ENCODE measurements at regions not wholly inside any gene's neighbourhood (a gene's known extent, or its start where the extent isn't known, plus 50 kb on each side); places are given as distances from the start of the nearest gene placed in this dataset.

- DNase-seq (no peak), ATAC-seq (no peak)
- Histone ChIP-seq H3K27me3 (ENCODE audit: control insufficient read depth, insufficient read depth) (no peaks in the 10 kb centered on the region), H3K4me1 (ENCODE audit: control insufficient read depth, insufficient read depth, low read length) (no peaks in the 10 kb centered on the region), H3K4me3 (ENCODE audit: low read length) (no peak overlapping the region), H3K27ac (ENCODE audit: low read length) (no peak overlapping the region), H3K9me3 (ENCODE audit: control insufficient read depth, low read length) (no peaks in the 10 kb centered on the region)
- 92% methylated on average over 3 of the region's 3 CpGs for WGBS
- intact Hi-C loops (cut with DNase I), result no loop called here
These were observed 233.1 kb upstream of the PLSCR5 start for GRCh38 chr3:146838221-146838620.

- H3K27me3 ChIP-seq (ENCODE audit: control insufficient read depth, insufficient read depth), result no peaks in the 10 kb centered on the region
- no peaks in the 10 kb centered on the region for H3K4me1 ChIP-seq (ENCODE audit: control insufficient read depth, insufficient read depth, low read length)
- ATAC-seq, result no peak
- H3K27ac ChIP-seq (ENCODE audit: low read length), result no peak overlapping the region
- DNase-seq, result no peak
- no peak overlapping the region for H3K4me3 ChIP-seq (ENCODE audit: low read length)
- H3K9me3 ChIP-seq (ENCODE audit: control insufficient read depth, low read length), result no peaks in the 10 kb centered on the region
- intact Hi-C loops (cut with DNase I), result no loop called here
These were observed 229.8 kb upstream of the PLSCR5 start for GRCh38 chr3:146834917-146835316.

GRCh38 chr3:146832857-146833458, 227.8 kb upstream of the PLSCR5 start:
- 71% methylated on average over 5 of the region's 5 CpGs for whole genome bisulfite sequencing
- peak in 1 of 3 donors; percentile 14 for DNase-seq
- no peaks in the 10 kb centered on the region for H3K27me3 ChIP-seq (ENCODE audit: control insufficient read depth, insufficient read depth)
- intact Hi-C loops (cut with DNase I), result no loop called here
- no peak overlapping the region for H3K4me3 ChIP-seq (ENCODE audit: low read length)
- H3K27ac ChIP-seq (ENCODE audit: low read length), result no peak overlapping the region
- no peak for ATAC-seq
- H3K4me1 ChIP-seq (ENCODE audit: control insufficient read depth, insufficient read depth, low read length), result no peaks in the 10 kb centered on the region
- H3K9me3 ChIP-seq (ENCODE audit: control insufficient read depth, low read length), result no peaks in the 10 kb centered on the region

- WGBS, result 74% methylated on average over 1 of the region's 1 CpG
- Histone ChIP-seq H3K9me3 (ENCODE audit: control insufficient read depth, low read length) (no peaks in the 10 kb centered on the region), H3K27me3 (ENCODE audit: control insufficient read depth, insufficient read depth) (no peaks in the 10 kb centered on the region)
These were observed 226.5 kb upstream of the PLSCR5 start for GRCh38 chr3:146831659-146832058.

GRCh38 chr3:146830231-146830630, 225.1 kb upstream of the PLSCR5 start:
- DNase-seq (no peak), ATAC-seq (no peak)
- intact Hi-C loops (cut with DNase I), result no loop called here
- H3K9me3 ChIP-seq (ENCODE audit: control insufficient read depth, low read length), result no peaks in the 10 kb centered on the region
- no peak overlapping the region for H3K4me3 ChIP-seq (ENCODE audit: low read length)
- no peak overlapping the region for H3K27ac ChIP-seq (ENCODE audit: low read length)
- H3K4me1 ChIP-seq (ENCODE audit: control insufficient read depth, insufficient read depth, low read length), result no peaks in the 10 kb centered on the region
- H3K27me3 ChIP-seq (ENCODE audit: control insufficient read depth, insufficient read depth), result no peaks in the 10 kb centered on the region

More at GRCh38 chr3:146831659-146832058, 226.5 kb upstream of the PLSCR5 start:
- DNase-seq, result no peak
- ATAC-seq, result no peak
- Histone ChIP-seq H3K4me3 (ENCODE audit: low read length) (no peak overlapping the region), H3K4me1 (ENCODE audit: control insufficient read depth, insufficient read depth, low read length) (no peaks in the 10 kb centered on the region), H3K27ac (ENCODE audit: low read length) (no peak overlapping the region)
- intact Hi-C loops (cut with DNase I), result no loop called here

DNA sequence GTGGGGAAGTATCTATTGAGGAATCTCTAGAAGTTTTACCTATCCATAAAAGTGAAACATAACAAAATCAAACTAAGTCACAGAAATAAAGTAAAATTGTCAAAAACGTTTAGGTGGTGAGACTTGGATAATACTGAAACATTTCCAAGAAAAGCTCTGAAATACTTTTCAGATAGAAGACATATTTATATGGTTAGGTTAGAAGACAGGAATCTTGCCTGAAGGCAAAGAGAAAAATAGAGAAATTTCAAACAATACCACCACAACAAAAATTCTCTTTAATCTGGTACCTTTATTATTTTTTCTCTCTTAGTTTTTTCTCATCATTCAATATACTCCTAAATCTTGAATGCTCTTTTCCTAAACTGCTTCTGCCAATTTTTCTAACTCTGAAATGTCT, 222.7 kb upstream of the PLSCR5 start:
- H3K4me1 ChIP-seq (ENCODE audit: control insufficient read depth, insufficient read depth, low read length), result no peaks in the 10 kb centered on the region
- DNase-seq, result no peak
- ATAC-seq, result no peak
- no peaks in the 10 kb centered on the region for H3K27me3 ChIP-seq (ENCODE audit: control insufficient read depth, insufficient read depth)
- no peaks in the 10 kb centered on the region for H3K9me3 ChIP-seq (ENCODE audit: control insufficient read depth, low read length)
- H3K27ac ChIP-seq (ENCODE audit: low read length), result no peak overlapping the region
- WGBS, result 8% methylated on average over 1 of the region's 1 CpG
- intact Hi-C loops (cut with DNase I), result loop anchor here in 1 of 4 donors (10.0 kb wide), 1 partner anchor 77 kb away; no protein-coding TSS in a partner anchor
- no peak overlapping the region for H3K4me3 ChIP-seq (ENCODE audit: low read length)

- Histone ChIP-seq H3K4me1 (ENCODE audit: control insufficient read depth, insufficient read depth, low read length) (no peaks in the 10 kb centered on the region), H3K27me3 (ENCODE audit: control insufficient read depth, insufficient read depth) (no peaks in the 10 kb centered on the region), H3K9me3 (ENCODE audit: control insufficient read depth, low read length) (no peaks in the 10 kb centered on the region), H3K27ac (ENCODE audit: low read length) (no peak overlapping the region), H3K4me3 (ENCODE audit: low read length) (no peak overlapping the region)
- intact Hi-C loops (cut with DNase I), result loop anchor here in 1 of 4 donors (10.0 kb wide), 1 partner anchor 81 kb away; no protein-coding TSS in a partner anchor
- WGBS, result 16% methylated on average over 1 of the region's 1 CpG
- DNase-seq (peak in 1 of 3 donors; percentile 49), ATAC-seq (peak; percentile 74 to 88)
These were observed 218.5 kb upstream of the PLSCR5 start for GRCh38 chr3:146823622-146824021.

DNA sequence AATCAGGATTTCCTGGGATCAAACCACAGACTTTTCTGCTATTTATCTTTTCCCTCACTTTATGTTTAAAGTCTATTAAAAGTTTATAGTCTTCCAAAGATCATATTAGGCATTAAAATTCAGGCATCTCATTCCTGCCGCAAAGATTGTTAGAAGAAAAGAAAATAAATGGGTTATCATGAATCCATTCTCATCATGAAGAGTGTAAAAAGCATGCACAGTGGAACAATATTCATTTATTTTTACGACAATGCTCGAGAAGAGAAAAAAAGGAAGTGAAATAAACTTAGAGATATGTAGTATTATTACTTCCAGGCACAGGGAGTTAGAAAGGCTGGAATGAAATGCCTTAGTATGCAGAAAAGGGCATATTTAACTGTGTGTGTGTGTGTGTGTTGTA, 213.7 kb upstream of the PLSCR5 start:
- Histone ChIP-seq H3K27me3 (ENCODE audit: control insufficient read depth, insufficient read depth) (no peaks in the 10 kb centered on the region), H3K4me3 (ENCODE audit: low read length) (no peak overlapping the region), H3K9me3 (ENCODE audit: control insufficient read depth, low read length) (no peaks in the 10 kb centered on the region), H3K27ac (ENCODE audit: low read length) (no peak overlapping the region), H3K4me1 (ENCODE audit: control insufficient read depth, insufficient read depth, low read length) (no peaks in the 10 kb centered on the region)
- no peak for DNase-seq
- no peak for ATAC-seq
- WGBS, result 71% methylated on average over 3 of the region's 3 CpGs
- intact Hi-C loops (cut with DNase I), result loop anchor here in 3 of 4 donors (5.0 kb wide), 2 partner anchors 363 to 373 kb away; no protein-coding TSS in a partner anchor

GRCh38 chr3:146818301-146818700, 213.2 kb upstream of the PLSCR5 start:
- ATAC-seq, result no peak
- Histone ChIP-seq H3K4me3 (ENCODE audit: low read length) (no peak overlapping the region), H3K4me1 (ENCODE audit: control insufficient read depth, insufficient read depth, low read length) (no peaks in the 10 kb centered on the region), H3K27ac (ENCODE audit: low read length) (no peak overlapping the region), H3K27me3 (ENCODE audit: control insufficient read depth, insufficient read depth) (no peaks in the 10 kb centered on the region), H3K9me3 (ENCODE audit: control insufficient read depth, low read length) (no peaks in the 10 kb centered on the region)
- WGBS, result 57% methylated on average over 4 of the region's 4 CpGs
- intact Hi-C loops (cut with DNase I), result loop anchor here in 3 of 4 donors (5.0 kb wide), 2 partner anchors 364 to 374 kb away; no protein-coding TSS in a partner anchor
- DNase-seq, result no peak

- WGBS, result 40% methylated on average over 2 of the region's 2 CpGs
These were observed 212.6 kb upstream of the PLSCR5 start for GRCh38 chr3:146817704-146818103.

GRCh38 chr3:146814601-146815315, 209.6 kb upstream of the PLSCR5 start:
- WGBS, result 73% methylated on average over 1 of the region's 1 CpG
- intact Hi-C loops (cut with DNase I), result loop anchor here in 3 of 4 donors (5.0 kb wide), 2 partner anchors 368 to 378 kb away; no protein-coding TSS in a partner anchor
- DNase-seq, result no peak
- Histone ChIP-seq H3K9me3 (ENCODE audit: control insufficient read depth, low read length) (no peaks in the 10 kb centered on the region), H3K4me3 (ENCODE audit: low read length) (no peak overlapping the region), H3K27me3 (ENCODE audit: control insufficient read depth, insufficient read depth) (no peaks in the 10 kb centered on the region), H3K4me1 (ENCODE audit: control insufficient read depth, insufficient read depth, low read length) (no peaks in the 10 kb centered on the region), H3K27ac (ENCODE audit: low read length) (no peak overlapping the region)
- no peak for ATAC-seq

More at GRCh38 chr3:146817704-146818103, 212.6 kb upstream of the PLSCR5 start:
- no peaks in the 10 kb centered on the region for H3K9me3 ChIP-seq (ENCODE audit: control insufficient read depth, low read length)
- DNase-seq, result no peak
- no peak for ATAC-seq
- no peaks in the 10 kb centered on the region for H3K27me3 ChIP-seq (ENCODE audit: control insufficient read depth, insufficient read depth)
- H3K27ac ChIP-seq (ENCODE audit: low read length), result no peak overlapping the region
- H3K4me3 ChIP-seq (ENCODE audit: low read length), result no peak overlapping the region
- intact Hi-C loops (cut with DNase I), result loop anchor here in 3 of 4 donors (5.0 kb wide), 2 partner anchors 365 to 375 kb away; no protein-coding TSS in a partner anchor
- no peaks in the 10 kb centered on the region for H3K4me1 ChIP-seq (ENCODE audit: control insufficient read depth, insufficient read depth, low read length)
